Dendritic cell treated with granulocyte-macrophage colony-stimulating factor and Interleukin-4, amounts not matched to agents 40 ng/mL and 50 ng/mL, for 4 days (primary cell): ENCODE measurements at regions not wholly inside any gene's neighbourhood (a gene's known extent, or its start where the extent isn't known, plus 50 kb on each side); places are given as distances from the start of the nearest gene placed in this dataset.
"Not testable (repeated sequence)": the region's sequence is repeated elsewhere in the genome, so short reads cannot be mapped to it uniquely, and the experiment has no call there.

ENCODE experiments used
- H3K27ac Mint-ChIP-seq: one replicate; pipeline ENCODE4 v1.8.0; 2022; ENCODE audit warnings: mild to moderate bottlenecking, mixed read lengths
- H3K27me3 Mint-ChIP-seq: one replicate; pipeline ENCODE4 v1.8.0; 2022; ENCODE audit warnings: mild to moderate bottlenecking, mixed read lengths
- H3K36me3 Mint-ChIP-seq: one replicate; pipeline ENCODE4 v1.8.0; 2022; ENCODE audit warnings: low read depth, mixed read lengths
- H3K4me1 Mint-ChIP-seq: one replicate; pipeline ENCODE4 v1.8.0; 2022; ENCODE audit warnings: low read depth, mixed read lengths
- H3K4me3 Mint-ChIP-seq: one replicate; pipeline ENCODE4 v1.8.0; 2022; ENCODE audit warnings: mild to moderate bottlenecking, moderate library complexity, mixed read lengths
- H3K9me3 Mint-ChIP-seq: one replicate; pipeline ENCODE4 v1.8.0; 2022; ENCODE audit warnings: mixed read lengths
- intact Hi-C: fragments of 100-400 bp; cut with micrococcal nuclease; formaldehyde crosslinking; loops from one replicate; pipeline ENCODE4 v1.15.0; 2022

DNA sequence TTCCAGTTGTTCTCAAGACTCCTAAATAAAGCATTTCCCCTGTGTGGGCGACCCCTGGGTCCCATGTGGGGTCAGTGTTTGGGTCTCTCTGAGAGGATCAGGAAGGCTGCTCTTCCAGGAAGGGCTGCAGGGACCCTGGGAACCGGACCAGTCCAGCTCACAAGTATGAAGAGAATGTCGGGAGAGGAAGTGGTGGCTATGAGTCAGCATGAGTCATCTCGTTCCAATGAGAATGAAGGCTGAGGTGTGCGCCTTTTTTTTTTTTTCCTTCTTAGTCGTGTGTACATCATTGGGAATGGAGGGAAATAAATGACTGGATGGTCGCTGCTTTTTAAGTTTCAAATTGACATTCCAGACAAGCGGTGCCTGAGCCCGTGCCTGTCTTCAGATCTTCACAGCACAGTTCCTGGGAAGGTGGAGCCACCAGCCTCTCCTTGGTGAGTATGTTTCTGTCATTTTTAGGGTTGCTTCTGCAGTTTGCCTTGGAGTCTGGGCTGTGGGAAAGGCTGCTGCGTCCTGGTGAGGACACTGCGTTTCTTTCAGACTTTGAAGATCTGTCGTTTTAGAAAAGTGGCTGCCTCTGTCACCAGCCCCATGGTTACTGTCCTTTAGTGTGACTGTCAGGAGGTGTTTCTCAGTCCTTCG lies 292.6 kb upstream of the PLGLB2 start:
- H3K4me3 Mint-ChIP-seq = peak overlapping the region; percentile 9
- H3K9me3 Mint-ChIP-seq, H3K27ac Mint-ChIP-seq, H3K36me3 Mint-ChIP-seq, intact Hi-C loops, H3K4me1 Mint-ChIP-seq, H3K27me3 Mint-ChIP-seq: not testable (repeated sequence)

DNA sequence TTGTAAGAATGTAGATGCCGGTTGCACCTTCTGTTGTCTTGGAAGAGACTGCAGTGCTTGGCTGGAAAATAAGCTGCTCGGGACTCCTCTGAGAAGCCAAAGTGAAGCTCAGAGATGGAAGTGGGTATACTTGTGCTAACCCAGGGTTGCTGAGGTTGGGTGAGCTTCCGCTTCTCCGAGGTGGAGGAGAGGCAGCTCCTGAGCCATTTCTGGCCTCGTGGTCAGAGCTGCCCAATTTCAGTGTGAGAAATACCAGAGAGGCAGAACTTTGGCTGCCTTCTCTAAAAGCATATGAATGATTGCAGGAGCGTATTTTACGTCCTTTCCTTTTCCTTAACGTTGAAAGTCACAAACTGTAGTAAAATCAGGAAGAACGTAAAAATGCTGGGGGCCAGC lies 292.0 kb upstream of the PLGLB2 start:
- H3K36me3 Mint-ChIP-seq, H3K27ac Mint-ChIP-seq, H3K9me3 Mint-ChIP-seq, H3K4me3 Mint-ChIP-seq, H3K27me3 Mint-ChIP-seq, H3K4me1 Mint-ChIP-seq, intact Hi-C loops: not testable (repeated sequence)

DNA sequence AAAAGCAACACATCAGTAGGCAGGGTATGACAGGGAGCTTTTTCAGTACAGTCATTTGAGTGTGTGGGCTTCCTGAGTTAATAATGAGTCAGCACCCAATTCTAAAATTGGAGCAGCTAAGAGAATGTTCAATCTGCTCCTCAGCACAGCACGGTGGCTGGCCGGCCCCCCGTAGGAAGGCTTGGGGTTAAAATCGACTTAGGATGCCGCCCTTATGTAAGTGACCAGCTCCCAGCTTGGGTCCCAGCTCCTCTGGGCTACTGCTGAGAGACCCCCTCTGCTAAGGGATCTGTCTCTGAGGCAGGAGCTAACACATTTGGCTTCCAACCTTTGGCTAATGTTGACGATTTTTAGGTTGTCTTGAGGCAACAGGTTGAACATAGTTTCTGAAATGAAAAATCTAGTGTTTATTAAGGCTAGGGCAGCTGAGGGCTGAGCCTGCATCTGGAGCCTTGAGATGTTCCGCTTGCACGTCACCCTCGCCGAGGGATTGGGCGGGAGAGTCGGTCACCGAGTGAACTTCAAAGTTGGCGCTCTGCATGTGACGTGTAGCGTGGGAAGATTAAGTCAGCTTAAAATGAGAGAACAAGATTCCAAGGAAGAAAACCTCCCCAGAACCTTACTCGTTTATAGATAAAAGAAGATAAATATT lies 291.3 kb upstream of the PLGLB2 start:
- H3K27me3 Mint-ChIP-seq, H3K9me3 Mint-ChIP-seq, H3K36me3 Mint-ChIP-seq, H3K27ac Mint-ChIP-seq, H3K4me3 Mint-ChIP-seq, intact Hi-C loops, H3K4me1 Mint-ChIP-seq: not testable (repeated sequence)

DNA sequence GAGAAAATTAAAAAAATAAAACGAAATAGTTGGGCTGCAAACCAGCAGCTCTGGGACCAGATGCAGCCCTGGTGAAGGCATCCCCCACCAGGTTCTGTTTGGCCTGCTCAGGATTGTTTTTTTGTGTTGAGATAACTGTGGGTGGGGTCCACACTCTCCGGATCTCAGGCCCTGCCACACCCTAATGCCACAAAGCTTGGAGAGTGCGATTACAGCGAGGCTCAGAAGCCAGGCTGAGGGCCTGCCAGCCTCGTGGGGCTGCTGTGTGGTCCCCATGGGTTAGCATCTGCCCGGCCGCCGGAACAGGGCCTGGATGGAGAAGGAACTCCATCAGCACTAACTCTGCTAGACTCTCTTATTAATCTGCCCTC lies 290.8 kb upstream of the PLGLB2 start:
- H3K27ac Mint-ChIP-seq, H3K27me3 Mint-ChIP-seq, H3K4me3 Mint-ChIP-seq, H3K9me3 Mint-ChIP-seq, intact Hi-C loops, H3K36me3 Mint-ChIP-seq, H3K4me1 Mint-ChIP-seq: not testable (repeated sequence)

DNA sequence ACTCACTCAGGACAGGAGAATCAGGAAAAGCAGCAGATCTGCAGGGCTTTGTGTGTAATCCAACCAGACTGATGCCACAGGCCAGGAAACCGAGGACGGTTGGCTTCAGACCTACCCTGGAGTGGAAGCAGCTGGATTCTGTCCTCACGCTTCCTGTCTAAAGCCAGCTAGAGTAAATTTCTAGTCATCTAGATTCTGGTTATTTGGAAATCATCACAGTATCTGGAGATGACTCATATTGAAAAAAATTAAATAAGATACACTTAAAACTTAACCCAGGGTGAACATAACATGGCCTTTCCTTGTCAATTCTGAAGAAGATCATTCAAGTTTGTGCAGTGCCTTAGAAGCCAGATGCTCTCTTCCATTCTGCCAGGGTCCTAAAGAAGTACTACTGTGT lies 288.9 kb upstream of the PLGLB2 start:
- H3K36me3 Mint-ChIP-seq, intact Hi-C loops, H3K4me3 Mint-ChIP-seq: not testable (repeated sequence)

DNA sequence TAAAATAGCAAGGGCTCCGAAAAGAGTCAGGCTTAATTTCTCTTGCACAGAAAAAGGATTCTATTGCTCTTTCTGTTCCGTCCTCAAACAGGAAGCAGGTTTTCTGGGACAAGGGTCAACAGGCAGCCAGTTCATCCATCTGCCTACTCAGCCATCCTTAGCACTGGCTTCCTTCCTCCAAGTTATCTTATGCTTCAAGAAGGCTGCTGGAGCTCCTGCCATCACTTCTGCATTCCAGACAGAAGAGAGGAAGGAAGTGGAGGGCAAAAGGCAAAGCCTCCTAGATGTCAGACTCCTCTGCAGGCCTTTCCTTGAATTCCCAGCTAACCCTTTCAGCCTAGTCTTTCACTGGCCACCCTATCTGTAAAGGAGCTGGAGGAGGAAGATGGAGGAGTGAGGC lies 287.8 kb upstream of the PLGLB2 start:
- H3K9me3 Mint-ChIP-seq, H3K27me3 Mint-ChIP-seq, H3K27ac Mint-ChIP-seq, intact Hi-C loops, H3K4me3 Mint-ChIP-seq, H3K36me3 Mint-ChIP-seq: not testable (repeated sequence)
- peaks cover 14% of the 10 kb centered on the region for H3K4me1 Mint-ChIP-seq

More for the DNA sequence above, 288.9 kb upstream of the PLGLB2 start:
- not testable (repeated sequence) for H3K27me3 Mint-ChIP-seq, H3K4me1 Mint-ChIP-seq, H3K9me3 Mint-ChIP-seq, H3K27ac Mint-ChIP-seq

DNA sequence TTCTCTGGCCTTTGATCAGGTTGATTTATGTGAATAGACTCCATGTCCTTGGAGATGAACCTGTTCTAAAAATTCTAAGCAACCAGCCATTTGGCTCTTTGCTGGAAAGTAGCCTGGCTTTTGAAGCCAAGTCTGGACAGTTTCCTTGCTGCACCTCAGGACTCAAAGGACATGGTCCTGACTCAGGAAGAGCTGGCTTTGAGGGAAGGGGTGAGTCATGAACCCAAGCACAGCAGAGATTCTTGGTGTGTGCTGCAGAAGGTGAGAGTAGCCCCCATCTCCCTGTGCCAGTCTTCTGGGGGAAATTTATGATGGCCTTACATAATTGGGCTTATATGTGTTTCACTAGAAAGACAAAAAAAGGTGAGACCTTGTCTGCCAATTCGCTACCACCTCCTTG lies 287.2 kb upstream of the PLGLB2 start:
- H3K9me3 Mint-ChIP-seq, H3K27ac Mint-ChIP-seq, H3K36me3 Mint-ChIP-seq, H3K27me3 Mint-ChIP-seq, intact Hi-C loops, H3K4me3 Mint-ChIP-seq: not testable (repeated sequence)
- H3K4me1 Mint-ChIP-seq = peaks cover 19% of the 10 kb centered on the region

DNA sequence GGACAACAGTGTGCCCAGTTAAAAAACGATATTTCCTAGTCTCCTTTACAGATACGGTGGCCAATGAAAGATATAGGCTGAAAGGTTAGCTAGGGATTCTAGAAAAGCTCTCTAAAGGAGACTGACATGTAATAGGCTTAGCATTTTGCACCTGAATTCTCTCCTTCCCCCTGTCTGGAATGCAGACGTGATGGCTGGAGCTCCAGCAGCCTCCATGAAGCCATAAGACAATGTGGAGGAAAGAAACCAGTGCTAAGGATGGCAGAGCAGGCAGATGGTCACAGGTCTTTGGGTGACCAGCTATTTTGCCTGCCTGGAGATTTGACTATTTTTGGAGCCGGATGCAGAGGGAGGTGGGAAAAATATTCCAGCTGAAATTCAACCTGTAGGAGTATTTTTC lies 286.2 kb upstream of the PLGLB2 start:
- H3K9me3 Mint-ChIP-seq, H3K36me3 Mint-ChIP-seq, H3K27ac Mint-ChIP-seq, H3K4me3 Mint-ChIP-seq, H3K27me3 Mint-ChIP-seq, intact Hi-C loops: not testable (repeated sequence)
- H3K4me1 Mint-ChIP-seq = peaks cover 20% of the 10 kb centered on the region

DNA sequence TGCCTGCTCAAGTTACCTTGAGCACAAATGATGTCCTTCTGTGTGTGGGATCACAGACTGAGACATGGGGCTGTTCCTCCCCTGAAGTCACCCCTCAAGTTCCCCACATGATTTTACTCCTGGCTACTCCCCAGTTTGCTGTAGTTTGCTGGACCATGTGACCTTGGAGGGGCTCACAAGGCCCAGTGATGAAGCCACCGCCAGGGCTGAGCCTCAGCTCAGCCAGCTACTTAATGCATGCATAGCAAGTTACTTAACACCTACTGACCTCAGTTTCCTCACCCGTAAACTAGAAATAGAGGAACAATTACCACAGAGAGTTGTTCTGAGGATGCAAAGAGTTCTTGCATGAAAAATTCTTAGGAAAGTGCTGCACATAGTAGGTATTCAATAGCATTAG lies 283.7 kb upstream of the PLGLB2 start:
- H3K9me3 Mint-ChIP-seq, intact Hi-C loops, H3K27ac Mint-ChIP-seq, H3K36me3 Mint-ChIP-seq, H3K4me3 Mint-ChIP-seq, H3K27me3 Mint-ChIP-seq: not testable (repeated sequence)
- H3K4me1 Mint-ChIP-seq = peaks cover 27% of the 10 kb centered on the region

DNA sequence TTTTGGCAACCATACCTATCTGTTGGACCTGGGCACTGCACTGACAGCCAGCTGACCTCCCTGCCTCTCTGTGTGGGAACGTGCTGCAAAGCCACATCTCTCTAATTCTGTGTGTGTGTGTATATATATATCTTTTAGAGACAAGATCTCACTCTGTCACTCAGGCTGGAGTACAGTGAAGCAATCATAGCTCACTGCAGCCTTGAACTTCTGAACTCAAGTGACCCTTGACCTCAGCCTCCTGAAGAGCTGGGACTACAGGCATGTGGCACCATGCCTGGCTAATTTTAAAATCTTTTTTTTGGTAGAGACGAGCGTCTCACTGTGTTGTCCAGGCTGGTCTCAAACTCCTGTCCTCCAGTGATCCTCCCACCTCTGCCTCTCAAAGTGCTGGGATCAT lies 282.2 kb upstream of the PLGLB2 start:
- H3K4me1 Mint-ChIP-seq = peaks cover 40% of the 10 kb centered on the region

DNA sequence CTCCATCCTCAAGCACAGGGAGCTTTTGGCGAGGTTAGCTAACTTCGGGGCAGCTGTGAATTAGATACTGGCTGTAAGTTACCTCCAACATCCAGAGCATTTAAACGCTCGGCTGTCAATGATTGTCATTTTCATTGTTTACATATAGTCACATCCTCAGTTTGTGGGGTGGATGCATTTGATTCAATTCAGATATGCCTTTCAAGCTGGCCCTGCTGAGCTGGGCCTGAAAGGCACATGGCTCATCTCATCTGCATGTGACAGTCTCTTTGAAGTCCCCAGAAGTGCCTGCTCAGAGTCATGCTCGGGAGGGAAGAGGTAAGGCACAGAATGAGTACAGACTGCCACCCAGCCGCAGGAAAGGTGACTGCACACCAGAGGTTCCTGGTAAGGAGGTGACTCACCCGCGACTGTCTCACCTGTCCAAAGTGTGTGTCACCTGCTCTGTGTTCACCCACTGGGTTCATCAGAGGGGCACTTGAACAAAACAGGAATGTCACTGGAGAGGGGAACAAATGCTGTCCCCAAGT lies 281.2 kb upstream of the PLGLB2 start:
- H3K4me3 Mint-ChIP-seq, intact Hi-C loops, H3K27me3 Mint-ChIP-seq, H3K27ac Mint-ChIP-seq, H3K36me3 Mint-ChIP-seq, H3K9me3 Mint-ChIP-seq: not testable (repeated sequence)
- peaks cover 45% of the 10 kb centered on the region for H3K4me1 Mint-ChIP-seq

More for the DNA sequence above, 282.2 kb upstream of the PLGLB2 start:
- H3K27ac Mint-ChIP-seq, intact Hi-C loops, H3K4me3 Mint-ChIP-seq, H3K9me3 Mint-ChIP-seq, H3K36me3 Mint-ChIP-seq, H3K27me3 Mint-ChIP-seq: not testable (repeated sequence)

DNA sequence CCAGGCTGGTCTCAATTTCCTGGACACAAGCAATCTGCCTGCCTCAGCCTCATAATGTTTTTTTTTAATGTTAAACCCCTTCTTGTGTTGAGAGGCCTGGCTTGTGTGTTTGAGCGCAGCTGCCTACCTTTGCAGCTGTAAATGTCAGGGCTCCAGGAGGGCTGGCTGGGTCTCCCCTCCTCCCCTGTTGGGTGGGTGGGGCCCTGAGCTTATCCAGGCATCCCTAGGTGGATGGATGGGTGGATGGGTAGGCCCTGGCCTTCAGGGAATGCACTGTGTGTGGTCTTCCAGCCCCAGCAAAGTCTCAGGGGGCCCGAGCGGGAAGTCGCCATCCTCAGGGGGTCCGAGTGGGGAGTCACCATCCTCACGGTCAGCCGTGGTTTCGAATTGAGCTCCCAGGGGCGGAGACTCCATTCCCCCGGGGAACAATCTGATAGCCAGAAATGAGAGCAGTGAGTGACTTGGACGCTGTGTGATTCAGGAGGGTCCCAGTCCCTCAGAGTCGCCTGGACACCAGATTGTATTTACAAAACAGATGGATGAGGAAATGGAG lies 279.4 kb upstream of the PLGLB2 start:
- H3K36me3 Mint-ChIP-seq, H3K4me3 Mint-ChIP-seq, H3K27ac Mint-ChIP-seq, H3K27me3 Mint-ChIP-seq, intact Hi-C loops, H3K9me3 Mint-ChIP-seq: not testable (repeated sequence)
- H3K4me1 Mint-ChIP-seq = peaks cover 45% of the 10 kb centered on the region

DNA sequence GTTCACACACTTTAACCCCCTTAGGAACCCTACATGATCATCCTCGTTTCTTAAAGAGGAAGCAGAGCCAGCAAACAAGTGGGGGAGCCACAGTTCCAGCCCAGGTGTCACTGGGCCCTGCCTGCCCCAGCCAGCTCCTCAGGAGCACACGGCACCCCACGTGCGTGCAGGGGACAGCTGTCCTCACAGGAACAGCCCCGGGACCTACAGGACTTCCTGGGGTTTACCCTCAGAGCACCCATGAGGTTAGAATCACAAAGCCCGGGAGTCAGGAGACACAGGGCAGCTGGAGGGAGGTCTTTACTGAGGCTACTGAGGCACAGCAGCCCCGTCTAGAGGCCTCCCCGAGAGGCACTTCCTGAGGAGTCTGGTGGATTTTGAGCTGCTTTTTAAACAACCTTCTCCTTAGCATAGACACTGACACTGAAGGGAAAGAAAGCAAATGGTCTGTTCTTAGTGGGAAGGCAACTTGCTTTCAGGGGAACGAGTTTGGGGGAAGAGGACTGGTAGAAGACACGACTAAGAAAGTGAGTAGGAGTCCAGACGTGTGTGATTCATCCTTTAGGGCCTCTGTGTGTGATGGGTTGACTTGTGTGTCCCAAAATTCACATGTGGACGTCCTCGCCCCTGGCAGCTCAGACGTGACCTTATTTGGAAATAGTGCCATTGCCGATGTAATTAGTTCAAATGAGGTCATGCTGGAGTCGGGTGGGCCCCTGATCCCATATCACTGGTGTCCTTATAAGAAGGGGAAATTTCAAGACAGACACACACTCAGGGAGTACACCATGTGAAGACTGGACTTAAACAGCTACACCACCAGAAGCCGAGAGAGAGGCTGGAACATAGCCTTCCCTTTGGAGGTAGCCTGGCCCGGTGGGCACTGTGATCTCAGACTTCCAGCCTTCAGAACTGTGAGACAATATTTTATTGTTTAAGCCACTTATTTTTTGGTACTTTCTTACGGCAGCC lies 278.4 kb upstream of the PLGLB2 start:
- H3K36me3 Mint-ChIP-seq, H3K4me3 Mint-ChIP-seq, intact Hi-C loops, H3K9me3 Mint-ChIP-seq, H3K27me3 Mint-ChIP-seq: not testable (repeated sequence)
- Mint-ChIP-seq H3K27ac (peak overlapping the region; percentile 84), H3K4me1 (peaks cover 40% of the 10 kb centered on the region)
